HepG2 (cell line): ENCODE measurements at regions not wholly inside any gene's neighbourhood (a gene's known extent, or its start where the extent isn't known, plus 50 kb on each side); places are given as distances from the start of the nearest gene placed in this dataset.

ENCODE experiments used
- KDM6A ChIP-seq: IDR thresholded peaks from 2 replicates; pipeline ENCODE4 v1.6.1; 2016; ENCODE audit warnings: low read depth
- MTF1 ChIP-seq: sonication (generic); formaldehyde crosslinking; IDR thresholded peaks from 2 replicates; pipeline ENCODE4 v1.5.0; 2020; ENCODE audit warnings: missing genetic modification reagents
- ONECUT2 ChIP-seq: sonication (generic); formaldehyde crosslinking; IDR thresholded peaks from 2 replicates; pipeline ENCODE4 v1.4.0; 2020; ENCODE audit warnings: missing genetic modification reagents
- PHF21A ChIP-seq: sonication (generic); formaldehyde crosslinking; IDR thresholded peaks from 2 replicates; pipeline ENCODE4 v1.5.0; 2020; ENCODE audit warnings: mild to moderate bottlenecking, missing genetic modification reagents
- SP2 ChIP-seq: sonication (generic); formaldehyde crosslinking; IDR thresholded peaks from 2 replicates; pipeline ENCODE4 v1.5.1; 2020; ENCODE audit warnings: mild to moderate bottlenecking, missing genetic modification reagents
- ZNF709 ChIP-seq: sonication (generic); formaldehyde crosslinking; IDR thresholded peaks from 2 replicates; pipeline ENCODE4 v1.5.0; 2020; ENCODE audit warnings: mild to moderate bottlenecking, missing genetic modification reagents
- TF ChIP-seq, protein P1 (sequence below): sonication (generic); formaldehyde crosslinking; IDR thresholded peaks from 2 replicates; pipeline ENCODE4 v1.8.1; 2023; ENCODE audit warnings: mild to moderate bottlenecking, missing genetic modification reagents, borderline replicate concordance
- TF ChIP-seq, protein P2 (sequence below): sonication (generic); formaldehyde crosslinking; IDR thresholded peaks from 2 replicates; pipeline ENCODE4 v1.5.0; 2020; ENCODE audit warnings: mild to moderate bottlenecking, missing genetic modification reagents, moderate library complexity
- TF ChIP-seq, protein P3 (sequence below): sonication (generic); formaldehyde crosslinking; IDR thresholded peaks from 2 replicates; pipeline ENCODE4 v1.4.0; 2020; ENCODE audit warnings: missing genetic modification reagents
- TF ChIP-seq, protein P4 (sequence below): sonication (generic); formaldehyde crosslinking; IDR thresholded peaks from 2 replicates; pipeline ENCODE4 v1.5.1; 2020; ENCODE audit warnings: missing genetic modification reagents, mild to moderate bottlenecking, borderline replicate concordance

DNA sequence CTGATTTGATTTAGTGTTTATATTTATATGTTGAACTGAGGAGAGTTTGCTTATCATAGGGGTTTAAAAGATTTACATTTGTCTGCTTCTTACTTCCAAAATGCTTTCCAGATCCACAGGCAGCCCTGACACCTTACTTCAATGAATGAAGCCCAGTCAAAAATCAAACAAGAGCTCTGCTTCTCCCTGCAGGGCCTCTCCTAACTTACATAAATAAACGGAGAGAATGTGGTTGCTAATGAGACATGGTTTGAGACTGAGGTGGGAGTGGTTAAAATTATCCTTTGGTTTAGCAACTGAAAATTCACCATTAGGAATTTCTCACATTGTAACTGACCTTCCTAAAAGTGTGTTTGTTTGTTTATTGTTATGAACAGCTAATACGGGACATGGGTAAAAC, 612.3 kb upstream of the FANCL start:
- TF ChIP-seq MTF1 (CRISPR knock-in tag): no peak
- no peak for TF ChIP-seq PHF21A (CRISPR knock-in tag)
- TF ChIP-seq, protein P1, sequence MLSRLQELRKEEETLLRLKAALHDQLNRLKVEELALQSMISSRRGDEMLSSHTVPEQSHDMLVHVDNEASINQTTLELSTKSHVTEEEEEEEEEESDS (CRISPR knock-in tag): no peak
- no peak for TF ChIP-seq ZNF709 (CRISPR knock-in tag)
- TF ChIP-seq SP2 (CRISPR knock-in tag): no peak
- TF ChIP-seq KDM6A: no peak
- TF ChIP-seq, protein P2, sequence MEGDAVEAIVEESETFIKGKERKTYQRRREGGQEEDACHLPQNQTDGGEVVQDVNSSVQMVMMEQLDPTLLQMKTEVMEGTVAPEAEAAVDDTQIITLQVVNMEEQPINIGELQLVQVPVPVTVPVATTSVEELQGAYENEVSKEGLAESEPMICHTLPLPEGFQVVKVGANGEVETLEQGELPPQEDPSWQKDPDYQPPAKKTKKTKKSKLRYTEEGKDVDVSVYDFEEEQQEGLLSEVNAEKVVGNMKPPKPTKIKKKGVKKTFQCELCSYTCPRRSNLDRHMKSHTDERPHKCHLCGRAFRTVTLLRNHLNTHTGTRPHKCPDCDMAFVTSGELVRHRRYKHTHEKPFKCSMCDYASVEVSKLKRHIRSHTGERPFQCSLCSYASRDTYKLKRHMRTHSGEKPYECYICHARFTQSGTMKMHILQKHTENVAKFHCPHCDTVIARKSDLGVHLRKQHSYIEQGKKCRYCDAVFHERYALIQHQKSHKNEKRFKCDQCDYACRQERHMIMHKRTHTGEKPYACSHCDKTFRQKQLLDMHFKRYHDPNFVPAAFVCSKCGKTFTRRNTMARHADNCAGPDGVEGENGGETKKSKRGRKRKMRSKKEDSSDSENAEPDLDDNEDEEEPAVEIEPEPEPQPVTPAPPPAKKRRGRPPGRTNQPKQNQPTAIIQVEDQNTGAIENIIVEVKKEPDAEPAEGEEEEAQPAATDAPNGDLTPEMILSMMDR (CRISPR knock-in tag): no peak
- no peak for TF ChIP-seq ONECUT2 (CRISPR knock-in tag)
- TF ChIP-seq, protein P3, sequence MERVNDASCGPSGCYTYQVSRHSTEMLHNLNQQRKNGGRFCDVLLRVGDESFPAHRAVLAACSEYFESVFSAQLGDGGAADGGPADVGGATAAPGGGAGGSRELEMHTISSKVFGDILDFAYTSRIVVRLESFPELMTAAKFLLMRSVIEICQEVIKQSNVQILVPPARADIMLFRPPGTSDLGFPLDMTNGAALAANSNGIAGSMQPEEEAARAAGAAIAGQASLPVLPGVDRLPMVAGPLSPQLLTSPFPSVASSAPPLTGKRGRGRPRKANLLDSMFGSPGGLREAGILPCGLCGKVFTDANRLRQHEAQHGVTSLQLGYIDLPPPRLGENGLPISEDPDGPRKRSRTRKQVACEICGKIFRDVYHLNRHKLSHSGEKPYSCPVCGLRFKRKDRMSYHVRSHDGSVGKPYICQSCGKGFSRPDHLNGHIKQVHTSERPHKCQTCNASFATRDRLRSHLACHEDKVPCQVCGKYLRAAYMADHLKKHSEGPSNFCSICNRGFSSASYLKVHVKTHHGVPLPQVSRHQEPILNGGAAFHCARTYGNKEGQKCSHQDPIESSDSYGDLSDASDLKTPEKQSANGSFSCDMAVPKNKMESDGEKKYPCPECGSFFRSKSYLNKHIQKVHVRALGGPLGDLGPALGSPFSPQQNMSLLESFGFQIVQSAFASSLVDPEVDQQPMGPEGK (CRISPR knock-in tag): no peak
- TF ChIP-seq, protein P4, sequence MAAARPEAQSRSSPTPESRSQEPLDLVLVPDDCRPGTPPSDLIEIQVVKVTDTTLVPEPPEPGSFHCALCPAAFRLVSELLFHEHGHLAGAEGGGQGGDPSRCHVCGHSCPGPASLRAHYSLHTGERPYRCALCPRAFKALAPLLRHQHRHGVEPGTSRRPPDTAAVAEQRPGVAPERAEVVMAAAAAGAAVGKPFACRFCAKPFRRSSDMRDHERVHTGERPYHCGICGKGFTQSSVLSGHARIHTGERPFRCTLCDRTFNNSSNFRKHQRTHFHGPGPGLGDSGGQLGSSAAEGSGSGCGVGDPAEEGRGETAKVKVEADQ: no peak
